ENCODE measurements at regions not wholly inside any gene's neighbourhood (a gene's known extent, or its start where the extent isn't known, plus 50 kb on each side); places are given as distances from the start of the nearest gene placed in this dataset.
A peak's percentile ranks its signal among the peaks of the same experiment; 100 is the strongest.

GRCh38 chr3:55172913-55173312 lies 245.1 kb upstream of the LRTM1 start:
- no peak for DNase-seq

DNA sequence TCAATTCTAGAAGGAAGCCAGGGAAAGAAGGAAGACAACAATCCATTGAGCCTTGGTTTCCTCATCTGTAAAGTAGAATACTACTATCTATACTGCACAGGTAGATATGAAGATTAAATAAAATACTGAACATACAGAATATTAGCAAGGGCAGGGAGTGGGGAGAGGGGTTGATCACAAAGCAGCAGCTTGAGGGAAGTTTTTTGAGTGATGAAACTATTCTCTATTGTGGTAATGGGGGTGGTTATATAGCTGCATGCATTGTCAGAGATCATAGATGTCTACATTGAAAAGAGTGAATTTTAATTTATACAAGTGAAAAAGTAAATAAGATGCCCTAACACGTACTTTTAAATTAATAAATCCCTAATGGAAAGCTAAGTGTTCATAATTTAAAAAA lies 242.6 kb upstream of the LRTM1 start:
- DNase-seq = no peak

- DNase-seq = no peak
These were observed 241.8 kb upstream of the LRTM1 start for GRCh38 chr3:55169608-55170072.

DNA sequence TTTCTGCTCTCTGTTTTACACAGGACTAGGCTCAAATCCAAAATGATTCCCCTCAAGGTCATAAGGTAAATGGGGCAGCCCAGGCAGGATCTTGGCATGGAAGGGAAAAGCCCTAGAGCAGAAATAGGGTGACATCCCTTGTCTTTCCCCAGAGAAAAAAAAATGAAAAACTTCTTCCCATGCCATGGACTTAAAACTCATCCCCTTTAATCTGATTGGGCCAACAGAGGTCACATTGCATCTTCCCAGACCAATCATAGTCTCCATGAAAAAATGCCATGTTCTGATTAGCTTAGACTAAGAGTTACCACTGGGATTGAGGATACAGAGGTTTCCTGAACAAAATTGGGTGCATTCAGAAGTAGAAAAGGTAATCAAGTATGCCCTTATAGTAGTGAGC lies 241.3 kb upstream of the LRTM1 start:
- DNase-seq = no peak

DNA sequence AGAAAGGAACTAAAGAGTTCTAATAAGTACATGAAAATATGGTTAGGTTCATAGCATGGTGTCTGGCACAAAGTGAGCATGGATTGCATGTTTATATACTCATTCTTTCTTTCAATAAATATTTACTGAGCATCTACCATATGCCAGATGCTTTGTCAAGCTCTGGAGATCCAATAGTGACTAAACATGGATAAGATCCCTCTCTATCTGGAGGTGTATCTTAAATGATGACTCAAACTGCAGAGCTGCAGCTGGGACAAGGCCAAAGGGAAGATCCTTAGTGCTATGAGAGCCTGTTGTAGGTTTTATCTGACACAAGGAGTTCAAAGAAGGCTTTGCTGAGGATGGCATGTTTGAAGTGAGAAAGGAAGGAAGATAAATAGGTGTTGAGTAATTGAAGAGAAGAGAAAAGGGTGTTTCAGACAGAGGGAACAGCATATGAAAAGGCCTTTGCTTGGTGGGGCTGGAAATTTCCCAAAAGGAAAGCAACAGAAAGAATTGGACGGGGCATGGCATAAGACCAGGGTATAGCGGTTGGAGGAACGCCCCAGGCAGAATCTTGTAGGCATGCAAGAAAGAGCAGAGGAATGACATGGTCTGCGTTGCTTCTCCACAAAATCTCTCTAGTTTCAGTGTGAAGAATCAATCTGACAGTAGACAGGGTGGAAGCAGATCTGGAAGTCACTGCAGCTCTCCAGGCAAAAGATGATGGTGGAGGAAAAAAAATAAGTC lies 239.9 kb upstream of the LRTM1 start:
- DNase-seq = no peak

DNA sequence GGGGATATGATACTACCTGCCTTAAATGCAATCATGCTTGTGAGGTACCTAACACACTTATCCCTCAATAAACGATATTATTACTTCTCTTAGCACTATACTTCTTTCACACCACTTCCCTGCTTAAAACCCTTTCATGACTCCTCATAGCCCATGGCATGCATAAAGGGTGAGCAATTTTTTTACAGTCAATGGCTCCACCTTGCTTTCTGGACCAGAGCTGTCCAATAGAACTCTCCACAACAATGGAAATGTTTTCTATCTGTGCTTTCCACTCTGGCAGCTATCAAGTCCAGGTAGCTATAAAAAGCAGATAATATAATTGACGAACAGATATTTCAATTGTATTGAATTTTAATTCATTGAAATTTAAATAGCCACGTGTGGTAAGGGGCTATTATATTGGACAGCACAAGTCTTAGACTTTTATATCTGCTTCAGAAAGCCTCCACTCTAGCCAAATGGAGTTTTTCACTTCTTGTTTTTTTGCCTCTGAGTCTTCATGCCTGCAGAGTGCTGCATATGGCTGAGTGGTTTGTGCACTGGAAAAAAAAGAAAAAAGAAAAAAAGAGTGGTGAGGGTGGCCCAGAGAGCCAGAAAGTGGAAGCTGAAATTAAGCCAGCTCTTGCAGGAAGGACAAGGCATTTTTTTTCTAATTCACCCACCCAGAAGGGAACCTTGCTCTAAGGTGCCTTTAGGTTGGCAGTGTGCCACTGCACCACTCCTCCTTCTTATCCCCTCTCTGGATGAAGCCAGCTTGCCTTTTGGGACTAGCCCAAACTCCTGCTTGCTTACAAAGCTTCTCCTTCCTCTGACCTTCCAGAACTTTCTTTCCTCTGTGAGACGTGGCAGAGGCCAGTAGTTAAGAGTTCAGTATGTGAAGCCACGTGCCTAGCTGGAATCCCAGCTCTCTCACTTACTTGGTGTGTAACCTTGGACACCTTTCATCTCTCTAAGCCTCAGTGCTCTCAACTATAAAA lies 239.0 kb upstream of the LRTM1 start:
- no peak for DNase-seq

- DNase-seq = no peak
These were observed 238.0 kb upstream of the LRTM1 start for GRCh38 chr3:55165704-55166405.

- no peak for DNase-seq
These were observed 237.4 kb upstream of the LRTM1 start for GRCh38 chr3:55165278-55165677.

- no peak for DNase-seq
These were observed 237.0 kb upstream of the LRTM1 start for GRCh38 chr3:55164876-55165275.

DNA sequence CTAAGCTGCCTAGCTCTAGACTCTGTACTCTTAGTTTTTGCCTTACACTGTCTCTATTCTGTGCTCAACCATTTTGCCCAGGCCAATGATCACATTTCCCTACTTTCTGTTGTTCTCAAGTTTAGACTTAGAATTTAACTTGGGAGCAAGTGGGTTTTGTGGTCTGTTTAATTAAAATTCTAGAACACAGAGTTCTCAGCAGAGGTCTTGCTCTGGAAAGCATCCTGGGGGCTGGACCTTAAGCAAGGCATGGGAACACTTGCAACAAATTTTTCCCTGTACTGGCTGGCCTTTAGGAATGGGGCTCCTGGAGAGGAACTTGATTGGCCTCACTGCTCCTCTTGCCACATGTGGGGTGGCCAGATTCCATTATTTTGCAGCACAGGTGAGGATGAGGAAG lies 236.3 kb upstream of the LRTM1 start:
- DNase-seq = no peak

- no peak for DNase-seq
These were observed 235.6 kb upstream of the LRTM1 start for GRCh38 chr3:55163421-55163820.

DNA sequence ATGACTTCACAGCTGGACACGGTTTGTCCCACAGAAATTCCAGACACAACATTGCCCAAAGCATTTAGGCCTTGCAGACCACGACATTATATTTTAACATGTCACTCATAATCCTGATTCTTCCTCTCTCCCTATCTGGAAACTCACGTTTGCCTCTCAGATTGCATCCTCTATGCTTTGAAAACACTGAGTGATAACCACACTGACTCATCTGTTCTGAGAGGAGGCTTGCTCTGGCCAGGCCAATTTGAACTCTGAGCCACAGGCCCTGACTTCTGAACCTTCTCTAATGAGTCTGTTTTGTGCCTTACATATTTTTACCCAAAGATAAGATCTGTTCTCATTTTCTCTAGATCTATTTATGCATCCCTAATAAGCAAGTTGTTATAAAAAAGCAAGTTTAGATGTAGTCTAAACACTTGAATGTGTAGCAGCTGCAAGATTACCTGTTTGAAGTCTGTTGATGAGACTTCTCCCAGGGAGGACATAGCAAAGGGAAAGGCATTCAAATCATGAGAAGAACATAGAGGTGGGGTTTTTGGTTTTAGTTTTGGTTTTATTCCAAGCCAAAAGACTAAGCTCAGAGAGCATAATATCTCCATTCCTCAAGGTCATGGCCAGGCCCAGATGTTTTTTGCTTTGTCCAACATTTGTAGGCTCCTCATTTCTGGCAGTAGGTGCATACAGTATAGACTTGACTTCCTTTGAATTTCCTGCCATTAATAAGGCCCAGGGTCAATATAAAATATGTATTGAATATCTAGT lies 234.4 kb upstream of the LRTM1 start:
- DNase-seq = no peak

GRCh38 chr3:55161231-55161630 lies 233.4 kb upstream of the LRTM1 start:
- DNase-seq = no peak

DNA sequence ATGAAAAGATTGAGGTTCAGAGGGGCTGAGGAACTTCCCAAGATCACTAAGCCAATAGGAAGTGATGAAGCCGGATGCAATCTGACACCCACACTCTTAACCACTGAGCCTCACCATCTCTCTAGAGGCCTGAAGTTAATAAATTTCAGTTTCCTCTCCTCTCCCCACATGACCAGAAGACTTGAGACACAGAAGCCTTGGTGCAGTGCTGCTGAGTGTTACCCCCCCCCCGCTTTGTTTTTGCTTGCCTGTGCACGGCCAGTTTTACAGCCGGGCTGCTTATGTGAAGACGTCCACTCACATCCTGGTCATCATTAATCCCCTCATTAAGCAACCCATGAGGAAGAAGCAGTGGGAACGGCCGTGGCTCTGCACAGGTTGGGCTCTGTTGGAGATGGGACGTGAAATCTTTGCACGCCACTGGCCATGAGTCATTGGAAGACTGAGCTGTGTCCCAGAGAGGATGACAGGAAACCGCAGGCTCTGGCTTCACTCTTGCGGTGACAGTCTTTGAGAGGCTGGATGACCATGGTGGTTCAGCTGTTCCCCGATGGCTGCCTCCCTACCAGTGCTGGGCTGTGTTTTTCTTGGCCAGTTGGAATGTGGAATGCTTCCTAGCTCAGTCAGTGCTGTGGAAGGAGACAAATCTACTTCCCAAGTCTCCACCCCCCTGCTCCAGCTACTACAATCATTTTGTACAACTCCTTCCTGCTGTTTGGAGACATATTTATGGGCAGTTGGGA lies 232.6 kb upstream of the LRTM1 start:
- peak; percentile 3 for DNase-seq

DNA sequence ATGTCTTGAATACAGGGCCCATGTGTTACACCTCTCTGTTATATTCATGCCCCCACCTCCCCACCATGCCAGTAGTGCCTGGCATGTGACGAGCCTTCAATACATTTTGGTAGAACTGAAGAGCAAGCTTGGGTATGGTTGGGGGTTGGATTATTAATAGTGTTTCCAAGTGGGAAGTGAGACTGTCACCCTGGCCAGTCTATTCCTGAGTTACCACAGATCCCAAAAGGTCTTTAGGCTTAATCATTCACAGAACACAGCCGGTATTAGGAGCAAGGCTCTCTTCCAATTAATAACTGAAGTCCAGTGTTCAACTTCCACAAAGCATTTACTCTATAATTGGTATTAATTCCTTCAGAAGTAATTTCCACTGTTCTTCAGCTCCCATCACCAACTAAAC lies 231.9 kb upstream of the LRTM1 start:
- no peak for DNase-seq

DNA sequence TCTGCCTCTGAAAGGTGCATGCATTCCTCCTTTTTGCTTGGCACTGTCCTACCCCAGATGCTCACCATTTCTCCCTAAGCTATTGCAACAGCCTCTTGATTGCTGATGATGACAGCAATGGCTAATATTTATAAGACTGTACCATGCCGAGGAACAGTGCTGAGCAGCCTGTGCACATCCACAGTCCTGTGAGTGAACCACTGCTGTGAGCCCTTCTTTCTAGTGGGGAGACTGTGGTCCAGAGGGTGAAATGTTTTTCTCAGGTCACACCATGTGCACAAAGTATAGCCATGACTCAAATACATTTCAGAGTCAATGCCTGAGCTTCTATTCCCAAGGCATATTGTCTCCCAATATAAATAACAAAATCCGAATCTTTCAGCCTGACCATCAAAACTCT lies 231.2 kb upstream of the LRTM1 start:
- DNase-seq = no peak

DNA sequence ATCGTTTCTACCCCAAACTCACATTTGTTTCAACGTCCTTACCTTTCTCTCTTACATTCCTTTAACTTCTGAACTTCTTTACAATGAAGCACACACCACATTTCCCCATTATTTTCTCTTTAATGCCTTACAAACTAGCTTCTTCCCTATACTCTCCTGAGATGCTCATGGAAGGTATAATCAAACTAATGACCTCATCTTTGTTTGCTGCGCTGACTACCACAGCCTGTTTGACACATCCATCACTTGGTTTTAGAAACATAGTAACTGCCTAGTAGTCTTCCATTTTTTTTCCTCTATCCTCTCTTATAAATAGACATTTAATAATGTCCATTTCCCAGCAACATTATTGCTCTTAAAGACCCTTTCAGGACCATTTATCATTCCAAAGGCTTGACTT lies 230.5 kb upstream of the LRTM1 start:
- no peak for DNase-seq

DNA sequence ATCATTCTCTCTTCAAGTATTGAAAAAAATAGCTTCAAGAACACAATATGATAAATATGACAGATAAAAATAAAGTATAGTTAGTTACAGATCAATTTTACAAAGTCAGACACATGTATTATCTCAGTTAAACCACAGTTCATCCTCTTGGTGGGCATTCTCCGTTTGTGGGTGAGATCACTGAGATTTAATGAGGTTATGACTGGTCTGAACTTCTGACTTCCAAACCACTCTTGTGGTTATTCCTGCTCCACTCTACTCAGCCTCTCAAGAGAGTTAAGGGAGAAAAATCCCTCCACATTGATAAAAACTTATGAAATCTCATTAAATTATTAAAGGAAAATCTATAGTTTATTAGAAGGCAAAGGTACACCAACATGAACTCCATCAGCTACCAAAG lies 229.9 kb upstream of the LRTM1 start:
- no peak for DNase-seq

DNA sequence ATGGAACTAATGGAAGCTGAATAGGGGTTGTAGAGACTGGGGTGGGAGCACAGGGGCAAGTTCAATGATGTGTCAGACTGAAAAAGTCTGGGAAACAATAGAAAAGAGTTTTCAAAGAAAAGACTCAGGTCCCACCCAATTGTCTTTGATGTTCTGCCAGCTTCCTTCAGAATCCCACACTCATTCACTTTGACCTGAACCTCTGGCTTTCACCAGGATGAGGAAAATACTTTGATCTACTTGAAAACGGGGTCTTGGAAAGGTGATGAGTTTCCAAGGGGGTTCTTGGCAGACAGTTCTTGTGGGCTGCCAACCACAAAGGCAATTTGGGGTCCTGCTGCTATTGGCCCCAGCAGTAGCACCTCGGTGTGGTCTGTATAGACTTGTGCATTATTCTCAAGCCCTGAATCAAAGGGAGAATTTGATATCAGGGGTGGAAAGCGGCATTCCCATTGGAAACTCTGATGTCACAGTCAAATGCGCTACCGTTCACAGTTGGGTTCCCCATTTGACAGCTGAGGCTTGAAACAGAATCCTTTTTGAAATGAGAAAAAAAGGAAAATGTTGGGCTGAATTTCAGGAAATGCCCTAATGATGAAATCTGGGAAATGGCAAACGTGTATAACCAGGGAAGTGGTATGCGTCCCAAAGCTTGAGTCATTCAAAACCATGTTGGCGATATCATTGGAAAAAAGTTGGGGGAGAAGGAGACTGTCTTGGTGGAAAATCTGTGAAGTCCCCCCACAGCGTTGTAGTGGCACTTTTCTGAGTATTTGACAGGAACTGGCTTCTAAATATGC lies 229.2 kb upstream of the LRTM1 start:
- DNase-seq = no peak

- DNase-seq = no peak
These were observed 220.2 kb upstream of the LRTM1 start for GRCh38 chr3:55147856-55148720.
